Ascending aorta (tissue), 2 donors: ENCODE measurements at regions not wholly inside any gene's neighbourhood (a gene's known extent, or its start where the extent isn't known, plus 50 kb on each side); places are given as distances from the start of the nearest gene placed in this dataset.

Experiments
- DNase-seq, 2 donors: peaks; one replicate each; pipeline ENCODE4 v3.0.0-alpha.2; 2019; ENCODE audit warnings: low spot score in 2 of 2
- H3K27ac ChIP-seq, 2 donors: fragments of 200-600 bp; sonication (generic); one replicate each; pipeline ENCODE4 v1.5.1; 2016 to 2017; ENCODE audit warnings: mild to moderate bottlenecking in 1 of 2
- H3K27me3 ChIP-seq: fragments of 200-600 bp; sonication (generic); one replicate; pipeline ENCODE4 v1.5.1; 2017
- H3K36me3 ChIP-seq, 2 donors: fragments of 200-600 bp; sonication (generic); one replicate each; pipeline ENCODE4 v1.5.1; 2016
- H3K4me1 ChIP-seq, 2 donors: fragments of 200-600 bp; sonication (generic); one replicate each; pipeline ENCODE4 v1.5.1; 2016 to 2017; ENCODE audit warnings: mild to moderate bottlenecking in 1 of 2
- H3K4me3 ChIP-seq, 2 donors: fragments of 200-600 bp; sonication (generic); one replicate each; pipeline ENCODE4 v1.5.1; 2016 to 2017; ENCODE audit warnings: mild to moderate bottlenecking in 1 of 2
- H3K9me3 ChIP-seq, 2 donors: fragments of 200-600 bp; sonication (generic); one replicate each; pipeline ENCODE4 v1.5.1; 2016
- CTCF ChIP-seq, 3 experiments: fragments of 200-600 bp in 2 of 3; fragments of 450-650 bp in 1 of 3; sonication (generic) in 2 of 3; IDR thresholded peaks; one replicate each; pipeline ENCODE4 v1.5.1; 2016 to 2019; ENCODE audit warnings: antibody characterized with exemption in 3 of 3, mild to moderate bottlenecking in 1 of 3, moderate library complexity in 1 of 3
- intact Hi-C: fragments of 100-400 bp; cut with DNase I; formaldehyde crosslinking; loops from one replicate; pipeline ENCODE4 v1.15.1; 2023

GRCh38 chr6:113629975-113630737 is 227.0 kb upstream of the MARCKS start:
- H3K27ac ChIP-seq: no peak overlapping the region
- intact Hi-C loops: loop anchor here (5.0 kb wide), 1 partner anchor 227 kb away; the partner anchor contains the start of gene MARCKS
- peaks cover 0 to 17% of the 10 kb centered on the region in 2 donors for H3K4me1 ChIP-seq
- TF ChIP-seq CTCF (IDR thresholded peaks at IDR 0.05): no peak
- no peaks in the 10 kb centered on the region for H3K9me3 ChIP-seq
- H3K27me3 ChIP-seq: no peaks in the 10 kb centered on the region
- no peak overlapping the region for H3K4me3 ChIP-seq
- H3K36me3 ChIP-seq: no peaks in the 10 kb centered on the region
- no peak for DNase-seq

- no peak for DNase-seq
- Histone ChIP-seq H3K36me3 (no peaks in the 10 kb centered on the region), H3K4me3 (no peak overlapping the region), H3K4me1 (peaks cover 0 to 17% of the 10 kb centered on the region in 2 donors), H3K9me3 (no peaks in the 10 kb centered on the region), H3K27ac (peak overlapping the region; percentile 29 to 64), H3K27me3 (no peaks in the 10 kb centered on the region)
- intact Hi-C loops: loop anchor here (5.0 kb wide), 1 partner anchor 226 kb away; the partner anchor contains the start of gene MARCKS
- TF ChIP-seq CTCF (IDR thresholded peaks at IDR 0.05): no peak
Measured at GRCh38 chr6:113630738-113631535, 226.2 kb upstream of the MARCKS start.

- peak overlapping the region; percentile 36 to 64 for H3K27ac ChIP-seq
- H3K36me3 ChIP-seq: no peaks in the 10 kb centered on the region
- H3K4me3 ChIP-seq: peak overlapping the region in 1 of 2 donors; percentile 50
- no peaks in the 10 kb centered on the region for H3K27me3 ChIP-seq
- no peak for TF ChIP-seq CTCF (IDR thresholded peaks at IDR 0.05)
- H3K4me1 ChIP-seq: peaks cover 0 to 17% of the 10 kb centered on the region in 2 donors
- DNase-seq: no peak
- intact Hi-C loops: loop anchor here (2.0 to 5.0 kb wide), 2 partner anchors 21 to 226 kb away; partner anchors contain the start of gene MARCKS
- H3K9me3 ChIP-seq: no peaks in the 10 kb centered on the region
Measured at GRCh38 chr6:113631666-113632065, 225.5 kb upstream of the MARCKS start.

GRCh38 chr6:113632220-113632864 is 224.8 kb upstream of the MARCKS start:
- intact Hi-C loops: loop anchor here (2.0 to 5.0 kb wide), 2 partner anchors 20 to 225 kb away; partner anchors contain the start of gene MARCKS
- Histone ChIP-seq H3K4me1 (peaks cover 0 to 17% of the 10 kb centered on the region in 2 donors), H3K27ac (peak overlapping the region; percentile 36 to 64), H3K36me3 (no peaks in the 10 kb centered on the region), H3K27me3 (no peaks in the 10 kb centered on the region), H3K4me3 (peak overlapping the region in 1 of 2 donors; percentile 50), H3K9me3 (no peaks in the 10 kb centered on the region)
- peak; percentile 31 to 68 for DNase-seq
- no peak for TF ChIP-seq CTCF (IDR thresholded peaks at IDR 0.05)

- Histone ChIP-seq H3K4me3 (no peak overlapping the region), H3K36me3 (no peaks in the 10 kb centered on the region), H3K4me1 (peaks cover 0 to 17% of the 10 kb centered on the region in 2 donors), H3K27ac (no peak overlapping the region), H3K27me3 (no peaks in the 10 kb centered on the region), H3K9me3 (no peaks in the 10 kb centered on the region)
- no peak for DNase-seq
- intact Hi-C loops: loop anchor here (2.0 to 5.0 kb wide), 2 partner anchors 19 to 224 kb away; partner anchors contain the start of gene MARCKS
- TF ChIP-seq CTCF (IDR thresholded peaks at IDR 0.05): no peak
Measured at GRCh38 chr6:113633638-113634037, 223.5 kb upstream of the MARCKS start.
